Tongue (tissue), 1 donor: ENCODE measurements at regions not wholly inside any gene's neighbourhood (a gene's known extent, or its start where the extent isn't known, plus 50 kb on each side); places are given as distances from the start of the nearest gene placed in this dataset.
"Not testable (repeated sequence)": the region's sequence is repeated elsewhere in the genome, so short reads cannot be mapped to it uniquely, and the experiment has no call there.

ENCODE experiments used
- DNase-seq: peaks from one replicate; pipeline ENCODE4 v3.0.0-alpha.2; 2015

- DNase-seq = not testable (repeated sequence)
Observed at GRCh38 chr5:24271702-24272118, 373.1 kb downstream of the CDH10 start.

- no peak for DNase-seq
Observed at GRCh38 chr5:24272741-24273140, 372.0 kb downstream of the CDH10 start.

GRCh38 chr5:24280215-24280614 is 364.6 kb downstream of the CDH10 start:
- no peak for DNase-seq

GRCh38 chr5:24281818-24282217 is 363.0 kb downstream of the CDH10 start:
- no peak for DNase-seq

GRCh38 chr5:24289582-24290335 is 355.0 kb downstream of the CDH10 start:
- DNase-seq = no peak

GRCh38 chr5:24290536-24290935 is 354.2 kb downstream of the CDH10 start:
- DNase-seq = no peak

GRCh38 chr5:24291916-24292315 is 352.9 kb downstream of the CDH10 start:
- DNase-seq = no peak

GRCh38 chr5:24294333-24294732 is 350.4 kb downstream of the CDH10 start:
- DNase-seq = no peak

- no peak for DNase-seq
Observed at GRCh38 chr5:24314106-24314505, 330.7 kb downstream of the CDH10 start.

GRCh38 chr5:24320643-24321042 is 324.1 kb downstream of the CDH10 start:
- DNase-seq = peak; percentile 77

- DNase-seq = no peak
Observed at GRCh38 chr5:24325306-24325832, 319.4 kb downstream of the CDH10 start.

GRCh38 chr5:24331531-24331930 is 313.2 kb downstream of the CDH10 start:
- DNase-seq = no peak

- no peak for DNase-seq
Observed at GRCh38 chr5:24347158-24347557, 297.6 kb downstream of the CDH10 start.

- no peak for DNase-seq
Observed at GRCh38 chr5:24351285-24351684, 293.5 kb downstream of the CDH10 start.

GRCh38 chr5:24353016-24353415 is 291.8 kb downstream of the CDH10 start:
- no peak for DNase-seq

- DNase-seq = no peak
Observed at GRCh38 chr5:24353611-24354010, 291.2 kb downstream of the CDH10 start.

GRCh38 chr5:24363789-24364481 is 280.8 kb downstream of the CDH10 start:
- DNase-seq = peak; percentile 90

- peak; percentile 53 for DNase-seq
Observed at GRCh38 chr5:24364711-24365110, 280.1 kb downstream of the CDH10 start.

GRCh38 chr5:24365406-24365805 is 279.4 kb downstream of the CDH10 start:
- no peak for DNase-seq

GRCh38 chr5:24367216-24367615 is 277.6 kb downstream of the CDH10 start:
- DNase-seq = no peak

- DNase-seq = no peak
Observed at GRCh38 chr5:24368115-24368514, 276.7 kb downstream of the CDH10 start.

GRCh38 chr5:24376210-24376609 is 268.6 kb downstream of the CDH10 start:
- DNase-seq = no peak

- DNase-seq = no peak
Observed at GRCh38 chr5:24376616-24377015, 268.2 kb downstream of the CDH10 start.
